ENCODE measurements at regions not wholly inside any gene's neighbourhood (a gene's known extent, or its start where the extent isn't known, plus 50 kb on each side); places are given as distances from the start of the nearest gene placed in this dataset.

- Histone ChIP-seq H3K9me3 (ENCODE audit: insufficient read depth, low read depth, low read length) (no peaks in the 10 kb centered on the region), H3K36me3 (ENCODE audit: insufficient read depth, low read depth, low read length) (no peaks in the 10 kb centered on the region), H3K4me1 (ENCODE audit: insufficient read depth, low read length) (no peaks in the 10 kb centered on the region), H3K27ac (ENCODE audit: low read length) (no peak overlapping the region), H3K4me3 (ENCODE audit: low read length) (no peak overlapping the region), H3K27me3 (ENCODE audit: insufficient read depth, low read length) (no peaks in the 10 kb centered on the region), H3K9ac (ENCODE audit: low read depth, low read length) (no peak overlapping the region)
Observed at GRCh38 chr3:30141927-30142326, 464.5 kb upstream of the TGFBR2 start.

- Histone ChIP-seq H3K36me3 (ENCODE audit: insufficient read depth, low read depth, low read length) (no peaks in the 10 kb centered on the region), H3K27me3 (ENCODE audit: insufficient read depth, low read length) (no peaks in the 10 kb centered on the region), H3K27ac (ENCODE audit: low read length) (no peak overlapping the region), H3K9ac (ENCODE audit: low read depth, low read length) (no peak overlapping the region), H3K9me3 (ENCODE audit: insufficient read depth, low read depth, low read length) (no peaks in the 10 kb centered on the region), H3K4me1 (ENCODE audit: insufficient read depth, low read length) (no peaks in the 10 kb centered on the region), H3K4me3 (ENCODE audit: low read length) (no peak overlapping the region)
Observed at GRCh38 chr3:30142946-30143345, 463.5 kb upstream of the TGFBR2 start.

GRCh38 chr3:30145281-30145680 lies 461.1 kb upstream of the TGFBR2 start:
- H3K4me1 ChIP-seq (ENCODE audit: insufficient read depth, low read length), result no peaks in the 10 kb centered on the region
- no peak overlapping the region for H3K27ac ChIP-seq (ENCODE audit: low read length)

DNA sequence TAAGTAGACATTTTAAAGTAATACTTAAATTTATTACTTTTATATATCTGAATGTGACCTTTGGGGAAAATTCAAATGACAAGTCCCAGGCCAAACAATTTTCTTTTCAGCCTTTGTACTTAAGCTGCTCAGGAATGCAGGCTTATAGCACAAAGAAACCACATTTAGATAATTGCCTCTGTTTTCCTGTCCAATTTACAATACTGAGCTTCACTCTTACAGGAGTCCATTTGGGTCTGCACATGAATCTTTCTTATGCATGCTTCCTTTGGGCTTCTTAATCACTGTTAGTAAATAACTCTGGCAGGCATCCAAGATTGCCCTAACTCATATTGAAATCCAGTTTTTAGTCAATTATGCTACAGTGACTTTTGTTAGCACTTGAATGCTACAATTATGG lies 459.4 kb upstream of the TGFBR2 start:
- no peaks in the 10 kb centered on the region for H3K36me3 ChIP-seq (ENCODE audit: insufficient read depth, low read depth, low read length)
- H3K4me3 ChIP-seq (ENCODE audit: low read length), result no peak overlapping the region
- H3K27ac ChIP-seq (ENCODE audit: low read length), result no peak overlapping the region
- H3K9ac ChIP-seq (ENCODE audit: low read depth, low read length), result no peak overlapping the region
- H3K4me1 ChIP-seq (ENCODE audit: insufficient read depth, low read length), result no peaks in the 10 kb centered on the region
- H3K27me3 ChIP-seq (ENCODE audit: insufficient read depth, low read length), result no peaks in the 10 kb centered on the region
- H3K9me3 ChIP-seq (ENCODE audit: insufficient read depth, low read depth, low read length), result no peaks in the 10 kb centered on the region

More at GRCh38 chr3:30145281-30145680, 461.1 kb upstream of the TGFBR2 start:
- Histone ChIP-seq H3K4me3 (ENCODE audit: low read length) (no peak overlapping the region), H3K27me3 (ENCODE audit: insufficient read depth, low read length) (no peaks in the 10 kb centered on the region), H3K9ac (ENCODE audit: low read depth, low read length) (no peak overlapping the region), H3K36me3 (ENCODE audit: insufficient read depth, low read depth, low read length) (no peaks in the 10 kb centered on the region), H3K9me3 (ENCODE audit: insufficient read depth, low read depth, low read length) (no peaks in the 10 kb centered on the region)

GRCh38 chr3:30154853-30155252 lies 451.5 kb upstream of the TGFBR2 start:
- no peak overlapping the region for H3K4me3 ChIP-seq (ENCODE audit: low read length)
- H3K27ac ChIP-seq (ENCODE audit: low read length), result no peak overlapping the region
- H3K27me3 ChIP-seq (ENCODE audit: insufficient read depth, low read length), result no peaks in the 10 kb centered on the region
- no peaks in the 10 kb centered on the region for H3K4me1 ChIP-seq (ENCODE audit: insufficient read depth, low read length)
- no peak overlapping the region for H3K9ac ChIP-seq (ENCODE audit: low read depth, low read length)
- no peaks in the 10 kb centered on the region for H3K36me3 ChIP-seq (ENCODE audit: insufficient read depth, low read depth, low read length)
- no peaks in the 10 kb centered on the region for H3K9me3 ChIP-seq (ENCODE audit: insufficient read depth, low read depth, low read length)

DNA sequence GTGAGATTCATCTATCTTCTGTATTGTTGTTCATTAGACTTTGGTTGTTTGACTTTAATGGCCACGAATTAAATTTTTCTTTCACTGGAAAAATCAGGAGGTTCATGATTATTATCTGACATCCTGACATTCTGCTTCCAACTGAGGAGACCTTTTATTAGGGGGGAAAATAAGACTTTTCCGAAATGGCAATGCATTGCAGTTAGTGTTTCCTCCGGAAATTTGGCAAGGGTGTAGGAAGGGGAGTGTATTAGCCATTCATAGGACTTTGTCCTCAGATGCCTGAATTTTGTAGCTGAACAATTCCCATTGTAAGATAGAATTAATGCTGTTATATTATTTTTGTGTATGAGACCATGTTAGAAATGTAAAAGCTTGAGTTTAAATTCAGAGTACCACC lies 450.6 kb upstream of the TGFBR2 start:
- H3K36me3 ChIP-seq (ENCODE audit: insufficient read depth, low read depth, low read length), result no peaks in the 10 kb centered on the region
- no peaks in the 10 kb centered on the region for H3K4me1 ChIP-seq (ENCODE audit: insufficient read depth, low read length)
- no peak overlapping the region for H3K4me3 ChIP-seq (ENCODE audit: low read length)
- H3K9ac ChIP-seq (ENCODE audit: low read depth, low read length), result no peak overlapping the region
- H3K27me3 ChIP-seq (ENCODE audit: insufficient read depth, low read length), result no peaks in the 10 kb centered on the region
- H3K27ac ChIP-seq (ENCODE audit: low read length), result no peak overlapping the region
- H3K9me3 ChIP-seq (ENCODE audit: insufficient read depth, low read depth, low read length), result no peaks in the 10 kb centered on the region

GRCh38 chr3:30156586-30157498 lies 449.6 kb upstream of the TGFBR2 start:
- Histone ChIP-seq H3K9ac (ENCODE audit: low read depth, low read length) (no peak overlapping the region), H3K36me3 (ENCODE audit: insufficient read depth, low read depth, low read length) (no peaks in the 10 kb centered on the region), H3K4me1 (ENCODE audit: insufficient read depth, low read length) (no peaks in the 10 kb centered on the region), H3K27me3 (ENCODE audit: insufficient read depth, low read length) (no peaks in the 10 kb centered on the region), H3K9me3 (ENCODE audit: insufficient read depth, low read depth, low read length) (no peaks in the 10 kb centered on the region), H3K27ac (ENCODE audit: low read length) (no peak overlapping the region), H3K4me3 (ENCODE audit: low read length) (no peak overlapping the region)

- Histone ChIP-seq H3K9ac (ENCODE audit: low read depth, low read length) (no peak overlapping the region), H3K4me3 (ENCODE audit: low read length) (no peak overlapping the region), H3K27me3 (ENCODE audit: insufficient read depth, low read length) (no peaks in the 10 kb centered on the region), H3K27ac (ENCODE audit: low read length) (no peak overlapping the region), H3K36me3 (ENCODE audit: insufficient read depth, low read depth, low read length) (no peaks in the 10 kb centered on the region), H3K9me3 (ENCODE audit: insufficient read depth, low read depth, low read length) (no peaks in the 10 kb centered on the region), H3K4me1 (ENCODE audit: insufficient read depth, low read length) (no peaks in the 10 kb centered on the region)
Observed at GRCh38 chr3:30161375-30161774, 445.0 kb upstream of the TGFBR2 start.

DNA sequence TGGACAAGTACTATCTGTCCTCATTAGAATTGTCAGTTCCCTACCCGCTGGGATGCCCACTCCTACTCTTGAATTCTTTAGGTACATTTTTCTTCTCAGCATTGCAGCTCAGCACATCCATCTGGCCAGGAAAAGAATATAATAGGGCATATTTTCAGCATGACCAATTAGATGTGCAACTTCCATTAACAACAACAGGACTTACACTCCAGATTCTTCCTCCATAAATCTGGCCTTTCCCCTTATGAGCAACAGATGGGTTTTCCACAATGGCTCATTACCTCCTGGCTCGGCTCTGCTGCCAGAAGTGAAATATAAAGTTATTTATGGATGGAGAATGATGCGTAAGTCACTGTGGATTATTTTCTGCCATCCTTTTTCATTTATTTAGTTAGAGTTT lies 443.8 kb upstream of the TGFBR2 start:
- Histone ChIP-seq H3K36me3 (ENCODE audit: insufficient read depth, low read depth, low read length) (no peaks in the 10 kb centered on the region), H3K27me3 (ENCODE audit: insufficient read depth, low read length) (no peaks in the 10 kb centered on the region), H3K27ac (ENCODE audit: low read length) (no peak overlapping the region), H3K9ac (ENCODE audit: low read depth, low read length) (no peak overlapping the region), H3K4me1 (ENCODE audit: insufficient read depth, low read length) (no peaks in the 10 kb centered on the region), H3K4me3 (ENCODE audit: low read length) (no peak overlapping the region), H3K9me3 (ENCODE audit: insufficient read depth, low read depth, low read length) (no peaks in the 10 kb centered on the region)

- Histone ChIP-seq H3K4me1 (ENCODE audit: insufficient read depth, low read length) (peaks cover 5% of the 10 kb centered on the region; the same call in 1 of the 2 replicates), H3K27ac (ENCODE audit: low read length) (no peak overlapping the region), H3K36me3 (ENCODE audit: insufficient read depth, low read depth, low read length) (no peaks in the 10 kb centered on the region), H3K4me3 (ENCODE audit: low read length) (no peak overlapping the region), H3K9me3 (ENCODE audit: insufficient read depth, low read depth, low read length) (no peaks in the 10 kb centered on the region), H3K27me3 (ENCODE audit: insufficient read depth, low read length) (no peaks in the 10 kb centered on the region), H3K9ac (ENCODE audit: low read depth, low read length) (no peak overlapping the region)
Observed at GRCh38 chr3:30166535-30166934, 439.9 kb upstream of the TGFBR2 start.

DNA sequence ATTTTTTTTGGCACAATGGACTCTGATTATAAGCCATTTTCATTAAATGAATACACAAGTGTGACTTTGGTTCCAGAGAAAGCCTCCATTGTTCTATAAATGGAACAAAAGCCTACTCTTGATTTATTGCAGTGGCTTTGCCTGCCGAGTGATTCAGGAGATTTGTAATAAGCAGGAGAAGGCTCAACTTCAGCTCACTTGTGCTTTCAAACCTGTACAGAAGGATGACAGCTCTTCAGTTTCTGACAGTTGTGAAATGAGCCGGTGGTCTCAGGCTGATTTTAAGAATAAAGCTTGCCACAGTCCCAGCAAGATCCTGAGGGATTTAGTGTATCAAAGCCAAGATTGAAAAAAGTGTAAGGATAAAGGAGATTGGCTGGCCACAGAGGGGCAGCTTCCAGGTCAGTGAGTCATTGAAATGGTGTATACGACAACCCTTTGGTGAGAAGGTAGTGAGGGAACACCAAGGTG lies 438.8 kb upstream of the TGFBR2 start:
- Histone ChIP-seq H3K4me3 (ENCODE audit: low read length) (no peak overlapping the region), H3K27ac (ENCODE audit: low read length) (no peak overlapping the region), H3K9ac (ENCODE audit: low read depth, low read length) (no peak overlapping the region), H3K4me1 (ENCODE audit: insufficient read depth, low read length) (peaks cover 5% of the 10 kb centered on the region; the same call in 1 of the 2 replicates), H3K27me3 (ENCODE audit: insufficient read depth, low read length) (no peaks in the 10 kb centered on the region), H3K9me3 (ENCODE audit: insufficient read depth, low read depth, low read length) (no peaks in the 10 kb centered on the region), H3K36me3 (ENCODE audit: insufficient read depth, low read depth, low read length) (no peaks in the 10 kb centered on the region)

DNA sequence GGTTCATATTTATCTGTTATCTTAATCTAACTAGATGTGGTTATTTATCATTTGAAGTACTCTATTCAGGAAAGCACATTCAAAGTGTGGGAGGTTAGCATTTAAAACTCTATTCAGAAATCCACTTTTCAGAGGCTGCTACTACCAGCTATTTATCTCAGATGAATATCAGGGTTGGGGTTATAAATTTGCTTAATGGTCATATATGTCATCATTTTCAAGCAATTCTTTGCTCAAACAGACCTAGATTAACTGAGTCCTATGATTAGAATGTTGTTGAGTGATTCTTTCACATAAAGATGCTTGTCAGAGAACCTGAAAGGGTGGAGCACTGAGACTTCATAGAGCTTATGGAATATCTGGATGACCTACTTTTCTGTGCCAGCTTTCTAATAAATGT lies 436.9 kb upstream of the TGFBR2 start:
- Histone ChIP-seq H3K27ac (ENCODE audit: low read length) (no peak overlapping the region), H3K36me3 (ENCODE audit: insufficient read depth, low read depth, low read length) (no peaks in the 10 kb centered on the region), H3K9ac (ENCODE audit: low read depth, low read length) (no peak overlapping the region), H3K4me1 (ENCODE audit: insufficient read depth, low read length) (peaks cover 5% of the 10 kb centered on the region; the same call in 1 of the 2 replicates), H3K9me3 (ENCODE audit: insufficient read depth, low read depth, low read length) (no peaks in the 10 kb centered on the region), H3K4me3 (ENCODE audit: low read length) (no peak overlapping the region), H3K27me3 (ENCODE audit: insufficient read depth, low read length) (no peaks in the 10 kb centered on the region)
